ENCODE measurements at regions not wholly inside any gene's neighbourhood (a gene's known extent, or its start where the extent isn't known, plus 50 kb on each side); places are given as distances from the start of the nearest gene placed in this dataset.

DNA sequence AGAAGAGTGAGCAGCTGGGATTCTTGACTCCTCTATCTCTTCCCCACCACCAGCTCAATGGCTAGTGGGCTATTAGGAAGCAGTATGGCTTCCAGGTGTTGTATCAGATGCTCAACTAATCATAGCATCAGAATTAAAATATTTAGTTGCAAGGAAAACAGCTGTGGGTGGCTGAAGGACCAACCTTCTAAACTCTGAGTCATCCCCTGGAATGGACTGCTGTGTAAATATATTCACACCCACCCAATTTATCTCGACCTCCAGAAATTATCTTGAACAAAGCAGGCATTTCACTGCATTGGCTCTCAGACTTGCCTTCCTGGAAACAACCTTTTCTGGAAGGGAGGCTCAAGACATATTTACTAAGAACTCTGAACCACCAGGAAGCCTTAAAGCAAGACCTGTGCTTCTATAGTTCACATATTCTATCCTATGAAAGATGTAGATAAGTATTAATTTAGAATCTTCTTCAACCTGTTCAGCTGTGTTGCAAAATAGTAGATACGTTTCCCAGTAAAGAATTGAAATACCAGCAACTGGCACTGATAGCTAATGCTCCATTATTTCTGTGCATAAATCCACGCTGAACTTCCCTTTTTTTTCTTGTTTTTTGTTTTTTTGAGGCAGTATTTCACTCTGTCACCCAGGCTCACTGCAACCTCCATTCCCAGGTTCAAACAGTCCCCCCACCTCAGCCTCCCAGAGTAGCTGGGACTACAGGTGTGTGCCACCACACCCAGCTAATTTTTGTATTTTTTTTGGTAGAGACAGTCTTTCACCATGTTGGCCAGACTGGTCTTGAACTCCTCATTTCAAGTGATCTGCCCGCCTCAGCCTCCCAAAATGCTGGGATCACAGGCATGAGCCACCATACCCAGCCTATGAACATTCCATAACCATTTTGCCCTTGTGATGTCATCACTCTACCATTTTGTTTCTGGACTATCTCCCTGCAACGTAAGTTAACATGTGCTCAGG lies 56.9 kb upstream of the CD2AP start:
- 61% methylated on average over 5 of the region's 5 CpGs for WGBS (ENCODE audit: missing lambda C conversion rate)
- H3K4me3 ChIP-seq = no peak overlapping the region
- H3K9me3 ChIP-seq = no peaks in the 10 kb centered on the region
- peak; percentile 34 to 74; a peak in 4 of 6 replicates for ATAC-seq
- peak in 1 of 2 experiments; percentile 56 for DNase-seq (ENCODE audit: low read depth in 1 of 2, low spot score in 1 of 2)
- CTCF ChIA-PET = interaction anchor here (0.9 to 1.1 kb wide), 2 partner anchors 57 to 314 kb away, joined by 3 to 4 read pairs; partner anchors contain the start of gene CD2AP
- TF ChIP-seq CEBPB (IDR thresholded peaks at IDR 0.05) = peak in 1 of 2 experiments; percentile 2; a peak in 1 of 4 replicates
- TF ChIP-seq ZNF302 (CRISPR knock-in tag; IDR thresholded peaks at IDR 0.05) = no peak
- 0 out of 2 replicates have a peak, but pooled peaks have one; percentile 26 for TF ChIP-seq FOSL2 (IDR thresholded peaks at IDR 0.05)
- peak; percentile 47 for TF ChIP-seq FOSL2 (CRISPR knock-in tag; IDR thresholded peaks at IDR 0.05)
- TF ChIP-seq GATA3 (IDR thresholded peaks at IDR 0.05; ENCODE audit: borderline replicate concordance) = peak; percentile 44; the same call in 1 of the 2 replicates
- POLR2A ChIA-PET = interaction anchor here (2.5 kb wide), 1 partner anchor 57 kb away, joined by 23 read pairs; the partner anchor contains the start of gene CD2AP
- H3K4me1 ChIP-seq = peaks cover 22% of the 10 kb centered on the region
- peak overlapping the region; percentile 55 to 76; a peak in 5 of 6 replicates for H3K27ac ChIP-seq
- no peak for FAIRE-seq
- H3K4me2 ChIP-seq = peak overlapping the region; percentile 67

DNA sequence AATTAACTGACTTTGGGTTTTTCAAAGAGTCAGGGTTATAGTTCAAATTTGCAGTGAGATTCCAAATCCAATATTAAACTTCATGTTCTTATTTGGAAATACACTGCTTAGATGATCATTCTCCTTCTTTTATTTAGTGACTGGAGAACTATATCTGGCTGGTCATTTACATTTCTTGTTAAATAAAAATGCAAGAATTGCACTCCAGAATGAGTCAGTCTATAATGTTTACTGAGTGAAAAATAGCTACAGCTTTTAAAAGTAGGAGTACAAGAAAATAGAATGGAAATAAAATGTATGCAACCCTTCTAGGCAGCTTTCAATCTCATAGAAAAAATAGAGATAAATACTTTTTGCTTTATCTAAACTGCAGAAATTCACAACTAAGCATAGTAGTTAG lies 54.5 kb upstream of the CD2AP start:
- FAIRE-seq (no peak), DNase-seq (ENCODE audit: low read depth in 1 of 2, low spot score in 1 of 2) (no peak), ATAC-seq (no peak)
- Histone ChIP-seq H3K4me1 (peaks cover 22% of the 10 kb centered on the region), H3K9me3 (no peaks in the 10 kb centered on the region), H3K4me3 (no peak overlapping the region), H3K27ac (no peak overlapping the region), H3K4me2 (no peak overlapping the region)
- ChIA-PET POLR2A (interaction anchor here (1.2 kb wide), 1 partner anchor 55 kb away, joined by 5 read pairs; the partner anchor contains the start of gene CD2AP), CTCF (no interaction called here)
- TF ChIP-seq ZSCAN20 (CRISPR knock-in tag; IDR thresholded peaks at IDR 0.05) (no peak), CBX2 (IDR thresholded peaks at IDR 0.05; ENCODE audit: borderline replicate concordance, low read depth) (no peak), SREBF2 (IDR thresholded peaks at IDR 0.05) (no peak), ZC3H11A (IDR thresholded peaks at IDR 0.05) (no peak), NPAS2 (CRISPR knock-in tag; IDR thresholded peaks at IDR 0.05; ENCODE audit: borderline replicate concordance) (no peak), MAZ (IDR thresholded peaks at IDR 0.05; ENCODE audit: borderline replicate concordance, low read depth, low read length) (no peak), CHD4 (IDR thresholded peaks at IDR 0.05; ENCODE audit: borderline replicate concordance) (no peak), ESRRA (IDR thresholded peaks at IDR 0.05; ENCODE audit: borderline replicate concordance, low read length) (no peak)
- TF ChIP-seq, protein P1, sequence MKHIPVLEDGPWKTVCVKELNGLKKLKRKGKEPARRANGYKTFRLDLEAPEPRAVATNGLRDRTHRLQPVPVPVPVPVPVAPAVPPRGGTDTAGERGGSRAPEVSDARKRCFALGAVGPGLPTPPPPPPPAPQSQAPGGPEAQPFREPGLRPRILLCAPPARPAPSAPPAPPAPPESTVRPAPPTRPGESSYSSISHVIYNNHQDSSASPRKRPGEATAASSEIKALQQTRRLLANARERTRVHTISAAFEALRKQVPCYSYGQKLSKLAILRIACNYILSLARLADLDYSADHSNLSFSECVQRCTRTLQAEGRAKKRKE (CRISPR knock-in tag; IDR thresholded peaks at IDR 0.05; ENCODE audit: low read depth) = no peak
- TF ChIP-seq, protein P2, sequence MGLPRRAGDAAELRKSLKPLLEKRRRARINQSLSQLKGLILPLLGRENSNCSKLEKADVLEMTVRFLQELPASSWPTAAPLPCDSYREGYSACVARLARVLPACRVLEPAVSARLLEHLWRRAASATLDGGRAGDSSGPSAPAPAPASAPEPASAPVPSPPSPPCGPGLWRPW (IDR thresholded peaks at IDR 0.05) = no peak
- TF ChIP-seq, protein P3, sequence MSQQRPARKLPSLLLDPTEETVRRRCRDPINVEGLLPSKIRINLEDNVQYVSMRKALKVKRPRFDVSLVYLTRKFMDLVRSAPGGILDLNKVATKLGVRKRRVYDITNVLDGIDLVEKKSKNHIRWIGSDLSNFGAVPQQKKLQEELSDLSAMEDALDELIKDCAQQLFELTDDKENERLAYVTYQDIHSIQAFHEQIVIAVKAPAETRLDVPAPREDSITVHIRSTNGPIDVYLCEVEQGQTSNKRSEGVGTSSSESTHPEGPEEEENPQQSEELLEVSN (IDR thresholded peaks at IDR 0.05; ENCODE audit: borderline replicate concordance, low read depth) = no peak
- TF ChIP-seq, protein P4, sequence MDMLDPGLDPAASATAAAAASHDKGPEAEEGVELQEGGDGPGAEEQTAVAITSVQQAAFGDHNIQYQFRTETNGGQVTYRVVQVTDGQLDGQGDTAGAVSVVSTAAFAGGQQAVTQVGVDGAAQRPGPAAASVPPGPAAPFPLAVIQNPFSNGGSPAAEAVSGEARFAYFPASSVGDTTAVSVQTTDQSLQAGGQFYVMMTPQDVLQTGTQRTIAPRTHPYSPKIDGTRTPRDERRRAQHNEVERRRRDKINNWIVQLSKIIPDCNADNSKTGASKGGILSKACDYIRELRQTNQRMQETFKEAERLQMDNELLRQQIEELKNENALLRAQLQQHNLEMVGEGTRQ (IDR thresholded peaks at IDR 0.05) = no peak

DNA sequence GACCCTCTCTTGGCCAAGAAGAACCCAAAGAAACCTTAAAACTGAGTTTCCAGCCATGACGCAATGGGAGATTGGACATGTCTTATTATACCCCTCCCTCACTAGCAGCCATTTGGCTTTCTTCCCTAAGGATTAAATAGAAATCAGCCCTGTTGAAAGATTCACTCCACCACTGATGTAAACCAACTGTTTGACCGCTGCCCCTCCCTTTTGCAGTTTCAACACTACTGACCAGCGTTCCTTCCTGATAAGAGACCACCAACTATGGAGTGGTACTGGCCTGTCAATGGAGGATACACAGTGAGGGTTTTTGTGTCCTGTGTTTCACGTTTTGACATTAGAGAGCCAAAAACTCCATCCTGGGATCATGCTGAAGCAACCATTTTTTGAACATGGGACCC lies 53.2 kb upstream of the CD2AP start:
- Histone ChIP-seq H3K4me3 (no peak overlapping the region), H3K4me2 (no peak overlapping the region), H3K27ac (no peak overlapping the region), H3K4me1 (peaks cover 14% of the 10 kb centered on the region), H3K9me3 (no peaks in the 10 kb centered on the region)
- no peak for FAIRE-seq
- no peak for ATAC-seq
- no peak for DNase-seq (ENCODE audit: low read depth in 1 of 2, low spot score in 1 of 2)
- ChIA-PET POLR2A (no interaction called here), CTCF (no interaction called here)
- 75% methylated on average over 4 of the region's 4 CpGs for WGBS (ENCODE audit: missing lambda C conversion rate)
- TF ChIP-seq TP53 (CRISPR knock-in tag; IDR thresholded peaks at IDR 0.05) (no peak), FOSB (CRISPR knock-in tag; IDR thresholded peaks at IDR 0.05) (no peak), CBX8 (IDR thresholded peaks at IDR 0.05) (no peak), NPAS2 (CRISPR knock-in tag; IDR thresholded peaks at IDR 0.05; ENCODE audit: borderline replicate concordance) (no peak), EHF (CRISPR knock-in tag; IDR thresholded peaks at IDR 0.05) (no peak), ZNF302 (CRISPR knock-in tag; IDR thresholded peaks at IDR 0.05) (no peak), POLR2A (IDR thresholded peaks at IDR 0.05; ENCODE audit: low read length) (no peak), JUN (IDR thresholded peaks at IDR 0.05) (no peak), HEYL (CRISPR knock-in tag; IDR thresholded peaks at IDR 0.05) (no peak), NR3C1 (IDR thresholded peaks at IDR 0.05) (no peak)
- TF ChIP-seq, protein P5, sequence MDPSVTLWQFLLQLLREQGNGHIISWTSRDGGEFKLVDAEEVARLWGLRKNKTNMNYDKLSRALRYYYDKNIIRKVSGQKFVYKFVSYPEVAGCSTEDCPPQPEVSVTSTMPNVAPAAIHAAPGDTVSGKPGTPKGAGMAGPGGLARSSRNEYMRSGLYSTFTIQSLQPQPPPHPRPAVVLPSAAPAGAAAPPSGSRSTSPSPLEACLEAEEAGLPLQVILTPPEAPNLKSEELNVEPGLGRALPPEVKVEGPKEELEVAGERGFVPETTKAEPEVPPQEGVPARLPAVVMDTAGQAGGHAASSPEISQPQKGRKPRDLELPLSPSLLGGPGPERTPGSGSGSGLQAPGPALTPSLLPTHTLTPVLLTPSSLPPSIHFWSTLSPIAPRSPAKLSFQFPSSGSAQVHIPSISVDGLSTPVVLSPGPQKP (IDR thresholded peaks at IDR 0.05; ENCODE audit: low read depth, low read length) = no peak
- TF ChIP-seq, protein P6, sequence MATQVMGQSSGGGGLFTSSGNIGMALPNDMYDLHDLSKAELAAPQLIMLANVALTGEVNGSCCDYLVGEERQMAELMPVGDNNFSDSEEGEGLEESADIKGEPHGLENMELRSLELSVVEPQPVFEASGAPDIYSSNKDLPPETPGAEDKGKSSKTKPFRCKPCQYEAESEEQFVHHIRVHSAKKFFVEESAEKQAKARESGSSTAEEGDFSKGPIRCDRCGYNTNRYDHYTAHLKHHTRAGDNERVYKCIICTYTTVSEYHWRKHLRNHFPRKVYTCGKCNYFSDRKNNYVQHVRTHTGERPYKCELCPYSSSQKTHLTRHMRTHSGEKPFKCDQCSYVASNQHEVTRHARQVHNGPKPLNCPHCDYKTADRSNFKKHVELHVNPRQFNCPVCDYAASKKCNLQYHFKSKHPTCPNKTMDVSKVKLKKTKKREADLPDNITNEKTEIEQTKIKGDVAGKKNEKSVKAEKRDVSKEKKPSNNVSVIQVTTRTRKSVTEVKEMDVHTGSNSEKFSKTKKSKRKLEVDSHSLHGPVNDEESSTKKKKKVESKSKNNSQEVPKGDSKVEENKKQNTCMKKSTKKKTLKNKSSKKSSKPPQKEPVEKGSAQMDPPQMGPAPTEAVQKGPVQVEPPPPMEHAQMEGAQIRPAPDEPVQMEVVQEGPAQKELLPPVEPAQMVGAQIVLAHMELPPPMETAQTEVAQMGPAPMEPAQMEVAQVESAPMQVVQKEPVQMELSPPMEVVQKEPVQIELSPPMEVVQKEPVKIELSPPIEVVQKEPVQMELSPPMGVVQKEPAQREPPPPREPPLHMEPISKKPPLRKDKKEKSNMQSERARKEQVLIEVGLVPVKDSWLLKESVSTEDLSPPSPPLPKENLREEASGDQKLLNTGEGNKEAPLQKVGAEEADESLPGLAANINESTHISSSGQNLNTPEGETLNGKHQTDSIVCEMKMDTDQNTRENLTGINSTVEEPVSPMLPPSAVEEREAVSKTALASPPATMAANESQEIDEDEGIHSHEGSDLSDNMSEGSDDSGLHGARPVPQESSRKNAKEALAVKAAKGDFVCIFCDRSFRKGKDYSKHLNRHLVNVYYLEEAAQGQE (IDR thresholded peaks at IDR 0.05) = no peak
